ENCODE measurements at regions not wholly inside any gene's neighbourhood (a gene's known extent, or its start where the extent isn't known, plus 50 kb on each side); places are given as distances from the start of the nearest gene placed in this dataset.

- FAIRE-seq (no peak), ATAC-seq (no peak), DNase-seq (ENCODE audit: low read depth in 1 of 2, low spot score in 1 of 2) (no peak)
- no peaks in the 10 kb centered on the region for H3K9me3 ChIP-seq
- TF ChIP-seq POLR2AphosphoS2 (conservative IDR thresholded peaks at IDR 0.05; ENCODE audit: low read length), result no peak
- no peak for TF ChIP-seq TFCP2L1 (CRISPR knock-in tag; IDR thresholded peaks at IDR 0.05)
- no peak for TF ChIP-seq USF2 (IDR thresholded peaks at IDR 0.05)
- no peak for TF ChIP-seq MAZ (IDR thresholded peaks at IDR 0.05; ENCODE audit: borderline replicate concordance, low read depth, low read length)
- no peak for TF ChIP-seq EP300 (IDR thresholded peaks at IDR 0.05)
- TF ChIP-seq EHF (CRISPR knock-in tag; IDR thresholded peaks at IDR 0.05), result no peak
- no peak for TF ChIP-seq CBX8 (IDR thresholded peaks at IDR 0.05)
- no peak for TF ChIP-seq MYC (IDR thresholded peaks at IDR 0.05; ENCODE audit: borderline replicate concordance, low read length)
- no peak for TF ChIP-seq EHMT2 (IDR thresholded peaks at IDR 0.05; ENCODE audit: low read depth)
- TF ChIP-seq POLR2A (IDR thresholded peaks at IDR 0.05; ENCODE audit: low read length), result no peak
- no peak for TF ChIP-seq HDAC2 (IDR thresholded peaks at IDR 0.05)
- no peaks in the 10 kb centered on the region for H3K4me1 ChIP-seq
- H3K4me2 ChIP-seq, result no peak overlapping the region
- POLR2A ChIA-PET, result no interaction called here
- no peak overlapping the region for H3K27ac ChIP-seq
- CTCF ChIA-PET, result no interaction called here
- WGBS (ENCODE audit: missing lambda C conversion rate), result 49% methylated on average over 3 of the region's 3 CpGs
- no peak overlapping the region for H3K4me3 ChIP-seq
Measured at GRCh38 chr17:71224824-71225575, 895.8 kb upstream of the SOX9 start.

- FAIRE-seq (no peak), ATAC-seq (no peak), DNase-seq (ENCODE audit: low read depth in 1 of 2, low spot score in 1 of 2) (no peak)
- Histone ChIP-seq H3K4me3 (no peak overlapping the region), H3K27ac (no peak overlapping the region), H3K4me2 (no peak overlapping the region), H3K9me3 (no peaks in the 10 kb centered on the region), H3K4me1 (no peaks in the 10 kb centered on the region)
- WGBS (ENCODE audit: missing lambda C conversion rate), result 16% methylated on average over 2 of the region's 2 CpGs
- ChIA-PET CTCF (no interaction called here), POLR2A (no interaction called here)
- TF ChIP-seq FOXS1 (CRISPR knock-in tag; IDR thresholded peaks at IDR 0.05) (no peak), BCL3 (IDR thresholded peaks at IDR 0.05) (no peak), FOSL2 (IDR thresholded peaks at IDR 0.05) (no peak), FOSL2 (CRISPR knock-in tag; IDR thresholded peaks at IDR 0.05) (no peak), ZSCAN20 (CRISPR knock-in tag; IDR thresholded peaks at IDR 0.05) (no peak), CEBPB (IDR thresholded peaks at IDR 0.05) (no peak)
Measured at GRCh38 chr17:71227841-71228240, 893.0 kb upstream of the SOX9 start.

- WGBS (ENCODE audit: missing lambda C conversion rate), result 12% methylated on average over 1 of the region's 1 CpG
- CTCF ChIA-PET, result no interaction called here
- ATAC-seq (no peak), FAIRE-seq (peak; percentile 7), DNase-seq (ENCODE audit: low read depth in 1 of 2, low spot score in 1 of 2) (no peak)
- Histone ChIP-seq H3K27ac (no peak overlapping the region), H3K4me3 (no peak overlapping the region), H3K9me3 (no peaks in the 10 kb centered on the region), H3K4me2 (no peak overlapping the region), H3K4me1 (no peaks in the 10 kb centered on the region)
- TF ChIP-seq USF2 (IDR thresholded peaks at IDR 0.05) (no peak), ZC3H11A (IDR thresholded peaks at IDR 0.05) (no peak), CHD2 (IDR thresholded peaks at IDR 0.05; ENCODE audit: low read length, partially characterized antibody) (no peak), FOXS1 (CRISPR knock-in tag; IDR thresholded peaks at IDR 0.05) (no peak), CBX2 (IDR thresholded peaks at IDR 0.05; ENCODE audit: borderline replicate concordance, low read depth) (no peak), KDM5A (IDR thresholded peaks at IDR 0.05) (no peak), NFE2L2 (conservative IDR thresholded peaks at IDR 0.05; ENCODE audit: low read length) (no peak), MAZ (IDR thresholded peaks at IDR 0.05; ENCODE audit: borderline replicate concordance, low read depth, low read length) (no peak), ZFP36 (IDR thresholded peaks at IDR 0.05; ENCODE audit: borderline replicate concordance, partially characterized antibody) (no peak), REST (IDR thresholded peaks at IDR 0.05) (no peak), HDAC2 (IDR thresholded peaks at IDR 0.05) (no peak), ATOH8 (CRISPR knock-in tag; IDR thresholded peaks at IDR 0.05; ENCODE audit: low read depth) (no peak)
- POLR2A ChIA-PET, result no interaction called here
Measured at GRCh38 chr17:71229070-71229469, 891.8 kb upstream of the SOX9 start.
